Rectal smooth muscle tissue (tissue), 1 donor: ENCODE measurements at regions not wholly inside any gene's neighbourhood (a gene's known extent, or its start where the extent isn't known, plus 50 kb on each side); places are given as distances from the start of the nearest gene placed in this dataset.

Experiments used
- H3K27ac ChIP-seq: one replicate; pipeline ENCODE4 v1.7.0; 2013; ENCODE audit warnings: low read depth, low read length, inconsistent platforms
- H3K27me3 ChIP-seq: one replicate; pipeline ENCODE4 v1.7.0; 2013; ENCODE audit warnings: low read length; ENCODE audit not compliant: control insufficient read depth, insufficient read depth
- H3K36me3 ChIP-seq: one replicate; pipeline ENCODE4 v1.7.0; 2013; ENCODE audit warnings: low read length; ENCODE audit not compliant: control insufficient read depth, insufficient read depth
- H3K4me1 ChIP-seq: one replicate; pipeline ENCODE4 v1.7.0; 2013; ENCODE audit warnings: low read length; ENCODE audit not compliant: control insufficient read depth, insufficient read depth
- H3K4me3 ChIP-seq: one replicate; pipeline ENCODE4 v1.7.0; 2013; ENCODE audit warnings: low read length
- H3K9ac ChIP-seq: one replicate; pipeline ENCODE4 v1.7.0; 2013; ENCODE audit warnings: low read length

GRCh38 chr16:66270333-66270927, 96.1 kb upstream of the CDH5 start:
- Histone ChIP-seq H3K9ac (no peak overlapping the region), H3K4me1 (peaks cover 3% of the 10 kb centered on the region), H3K4me3 (peak overlapping the region; percentile 49), H3K27me3 (peaks cover 2% of the 10 kb centered on the region), H3K27ac (no peak overlapping the region), H3K36me3 (no peaks in the 10 kb centered on the region)

GRCh38 chr16:66269617-66270332, 96.7 kb upstream of the CDH5 start:
- no peak overlapping the region for H3K27ac ChIP-seq
- peak overlapping the region; percentile 49 for H3K4me3 ChIP-seq
- H3K36me3 ChIP-seq, result no peaks in the 10 kb centered on the region
- H3K9ac ChIP-seq, result no peak overlapping the region
- peaks cover 2% of the 10 kb centered on the region for H3K27me3 ChIP-seq
- H3K4me1 ChIP-seq, result peaks cover 3% of the 10 kb centered on the region

GRCh38 chr16:66267292-66268014, 99.0 kb upstream of the CDH5 start:
- Histone ChIP-seq H3K27ac (no peak overlapping the region), H3K36me3 (no peaks in the 10 kb centered on the region), H3K4me3 (no peak overlapping the region), H3K27me3 (peaks cover 2% of the 10 kb centered on the region), H3K9ac (no peak overlapping the region), H3K4me1 (peaks cover 11% of the 10 kb centered on the region)

GRCh38 chr16:66266436-66267291, 99.8 kb upstream of the CDH5 start:
- Histone ChIP-seq H3K36me3 (no peaks in the 10 kb centered on the region), H3K27ac (no peak overlapping the region), H3K27me3 (peaks cover 2% of the 10 kb centered on the region), H3K9ac (no peak overlapping the region), H3K4me3 (no peak overlapping the region), H3K4me1 (peaks cover 12% of the 10 kb centered on the region)

GRCh38 chr16:66265556-66266141, 100.8 kb upstream of the CDH5 start:
- Histone ChIP-seq H3K4me1 (peaks cover 12% of the 10 kb centered on the region), H3K27ac (no peak overlapping the region), H3K36me3 (no peaks in the 10 kb centered on the region), H3K9ac (no peak overlapping the region), H3K4me3 (no peak overlapping the region), H3K27me3 (peaks cover 2% of the 10 kb centered on the region)

GRCh38 chr16:66265048-66265415, 101.5 kb upstream of the CDH5 start:
- peaks cover 2% of the 10 kb centered on the region for H3K27me3 ChIP-seq
- no peaks in the 10 kb centered on the region for H3K36me3 ChIP-seq
- no peak overlapping the region for H3K4me3 ChIP-seq
- H3K4me1 ChIP-seq, result peaks cover 12% of the 10 kb centered on the region
- H3K9ac ChIP-seq, result no peak overlapping the region
- no peak overlapping the region for H3K27ac ChIP-seq

GRCh38 chr16:66264311-66265047, 102.0 kb upstream of the CDH5 start:
- H3K4me3 ChIP-seq, result no peak overlapping the region
- no peak overlapping the region for H3K9ac ChIP-seq
- no peak overlapping the region for H3K27ac ChIP-seq

GRCh38 chr16:66263973-66264310, 102.5 kb upstream of the CDH5 start:
- H3K9ac ChIP-seq, result no peak overlapping the region
- H3K27me3 ChIP-seq, result peaks cover 2% of the 10 kb centered on the region
- peaks cover 12% of the 10 kb centered on the region for H3K4me1 ChIP-seq
- no peaks in the 10 kb centered on the region for H3K36me3 ChIP-seq
- no peak overlapping the region for H3K27ac ChIP-seq
- no peak overlapping the region for H3K4me3 ChIP-seq

More at GRCh38 chr16:66264311-66265047, 102.0 kb upstream of the CDH5 start:
- Histone ChIP-seq H3K4me1 (peaks cover 12% of the 10 kb centered on the region), H3K27me3 (peaks cover 2% of the 10 kb centered on the region), H3K36me3 (no peaks in the 10 kb centered on the region)

GRCh38 chr16:66263168-66263972, 103.1 kb upstream of the CDH5 start:
- Histone ChIP-seq H3K4me1 (peaks cover 12% of the 10 kb centered on the region), H3K9ac (no peak overlapping the region), H3K36me3 (no peaks in the 10 kb centered on the region), H3K27me3 (peaks cover 2% of the 10 kb centered on the region), H3K27ac (no peak overlapping the region), H3K4me3 (no peak overlapping the region)

- H3K27ac ChIP-seq, result no peak overlapping the region
Observed at GRCh38 chr16:66262253-66263167, 104.0 kb upstream of the CDH5 start.

More at GRCh38 chr16:66262253-66263167, 104.0 kb upstream of the CDH5 start:
- no peak overlapping the region for H3K9ac ChIP-seq
- peaks cover 12% of the 10 kb centered on the region for H3K4me1 ChIP-seq
- H3K27me3 ChIP-seq, result no peaks in the 10 kb centered on the region
- H3K36me3 ChIP-seq, result no peaks in the 10 kb centered on the region
- no peak overlapping the region for H3K4me3 ChIP-seq
